ENCODE measurements at regions not wholly inside any gene's neighbourhood (a gene's known extent, or its start where the extent isn't known, plus 50 kb on each side); places are given as distances from the start of the nearest gene placed in this dataset.
"Not testable (repeated sequence)": the region's sequence is repeated elsewhere in the genome, so short reads cannot be mapped to it uniquely, and the experiment has no call there.

DNA sequence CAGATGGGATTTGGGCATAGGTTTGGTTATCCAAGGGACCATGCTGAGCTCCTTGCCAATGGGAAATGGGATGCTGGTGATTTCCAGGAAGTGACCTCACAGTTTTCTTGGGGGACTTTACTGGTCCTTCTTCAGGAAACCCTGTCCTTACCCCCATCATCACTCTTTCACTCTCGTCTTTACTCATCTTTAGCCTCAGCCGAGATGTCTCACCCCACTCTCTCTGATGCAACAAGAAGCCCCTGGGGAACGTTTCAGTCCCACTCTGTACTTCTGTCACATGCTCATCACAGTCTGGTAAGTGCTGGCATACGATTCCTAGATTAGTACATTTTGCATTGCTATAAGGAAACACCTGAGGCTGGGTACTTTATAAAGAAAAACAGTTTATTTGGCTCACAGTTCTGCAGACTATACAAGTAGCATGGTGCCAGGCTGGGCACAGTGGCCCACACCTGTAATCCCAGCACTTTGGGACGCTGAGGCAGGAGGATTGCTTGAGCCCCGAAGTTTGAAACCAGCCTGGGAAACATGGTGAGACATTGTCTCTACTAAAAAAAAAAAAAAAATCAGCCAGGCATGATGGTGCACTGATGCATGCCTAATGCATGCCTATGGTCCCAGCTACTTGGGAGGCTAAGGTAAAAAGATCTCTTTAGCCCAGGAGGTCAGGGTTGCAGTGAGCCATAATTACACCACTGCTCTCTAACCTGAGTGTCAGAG, 63.5 kb upstream of the VKORC1L1 start:
- no peak for DNase-seq

DNA sequence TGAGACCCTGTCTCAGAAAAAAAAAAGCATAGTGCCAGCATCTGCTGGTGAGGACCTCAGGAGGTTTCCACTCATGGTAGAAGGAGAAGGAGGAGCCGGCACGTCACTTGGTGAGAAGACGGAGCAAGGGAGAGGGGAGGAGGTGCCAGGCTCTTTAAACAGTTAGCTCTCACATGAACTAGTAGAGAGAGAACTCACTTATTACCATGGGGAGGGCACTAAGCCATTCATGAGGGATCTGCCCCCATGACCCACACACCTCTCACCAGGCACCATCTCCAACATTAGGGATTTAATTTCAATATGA, 62.9 kb upstream of the VKORC1L1 start:
- no peak for DNase-seq

DNA sequence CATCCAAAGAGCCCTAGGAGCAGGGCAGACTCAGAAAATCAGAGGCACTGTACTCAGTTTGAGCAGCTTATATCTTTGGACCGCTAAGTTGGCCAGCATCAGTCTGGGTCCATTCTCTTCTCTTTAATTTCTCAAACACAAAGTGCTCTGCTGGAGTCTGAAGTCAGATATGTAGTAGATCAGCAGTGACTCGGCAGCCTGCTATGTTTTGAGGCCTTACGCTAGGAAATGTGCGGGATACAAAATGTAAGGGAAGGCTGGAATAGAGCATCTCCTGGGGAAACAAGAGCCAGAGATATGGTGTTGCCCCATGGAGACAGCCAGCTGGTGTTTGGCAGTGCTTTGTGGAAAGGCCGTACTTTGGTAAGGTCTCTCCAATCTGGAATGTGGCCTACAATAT, 60.6 kb upstream of the VKORC1L1 start:
- no peak for DNase-seq

DNA sequence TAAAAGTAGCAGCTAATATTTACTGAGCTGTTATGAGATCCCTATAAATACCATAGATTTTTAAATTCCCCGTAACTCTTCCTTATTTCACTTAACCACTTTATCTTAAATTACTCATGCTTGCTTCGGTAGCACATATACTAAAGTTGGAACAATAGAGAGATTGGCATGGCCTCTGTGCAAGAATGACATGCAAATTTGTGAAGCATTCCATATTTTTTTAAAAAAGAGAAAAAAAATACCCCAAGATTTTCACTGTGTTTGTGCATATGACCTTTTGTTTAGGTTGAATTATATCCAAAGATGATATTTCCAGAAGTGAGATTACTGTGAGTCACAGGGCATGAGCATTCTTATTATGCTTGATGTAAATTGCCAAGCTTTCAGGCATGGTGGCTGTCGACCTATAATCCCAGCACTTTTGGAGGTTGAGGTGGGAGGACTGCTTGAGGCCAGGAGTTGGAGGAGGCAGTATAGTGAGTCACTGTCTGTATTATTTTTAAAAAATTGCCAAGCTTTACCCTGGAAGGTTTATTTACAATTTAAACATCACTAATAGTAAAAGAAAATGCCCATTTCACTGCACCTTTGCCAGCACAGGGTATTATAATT, 58.2 kb upstream of the VKORC1L1 start:
- not testable (repeated sequence) for DNase-seq

DNA sequence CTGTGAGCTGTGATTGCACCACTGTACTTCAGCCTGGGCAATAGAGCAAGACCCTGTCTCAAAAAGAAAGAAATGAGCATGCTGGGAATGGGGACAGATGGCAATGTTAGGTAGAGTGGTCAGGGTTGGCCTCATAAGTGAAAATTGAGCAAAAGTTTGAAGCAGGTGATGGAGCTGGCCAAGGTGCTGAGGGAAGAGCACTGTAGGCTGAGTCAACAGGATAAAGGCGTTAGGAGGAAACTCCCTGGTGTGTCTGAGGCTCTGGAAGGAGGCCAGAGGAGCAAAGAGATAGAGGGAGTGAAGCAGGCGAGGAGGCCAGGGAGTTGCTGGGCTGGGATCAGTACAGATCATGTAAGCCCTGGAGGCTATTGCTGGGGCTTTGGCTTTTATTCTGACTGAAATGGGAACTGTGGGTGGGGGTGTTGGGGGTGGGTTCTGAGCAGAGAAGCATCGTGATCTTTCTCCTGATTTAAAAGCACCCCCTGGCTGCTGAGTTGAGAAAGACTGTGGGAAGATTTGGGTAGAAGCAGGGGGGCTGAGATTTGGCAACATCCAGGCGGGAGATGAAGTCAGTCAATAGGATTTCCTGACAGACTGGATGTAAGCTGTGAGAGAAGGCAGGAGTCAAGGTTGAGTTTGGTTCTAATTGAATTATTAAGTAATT, 52.5 kb upstream of the VKORC1L1 start:
- DNase-seq, result no peak

Measured in DMS 273 treated with DMSO at 0.1 percent for 48 hours (cell line).